GM19395 (cell line): ENCODE measurements at regions not wholly inside any gene's neighbourhood (a gene's known extent, or its start where the extent isn't known, plus 50 kb on each side); places are given as distances from the start of the nearest gene placed in this dataset.

Source experiments
- ATAC-seq: cut with Tn5 transposase; IDR thresholded peaks from one replicate; pipeline ENCODE4 v1.9.1; 2021; ENCODE audit warnings: mild to moderate bottlenecking, moderate library complexity; ENCODE audit not compliant: unreplicated experiment

- no peak for ATAC-seq
Measured at GRCh38 chr4:4641661-4642495, 100.0 kb upstream of the STX18 start.

- no peak for ATAC-seq
Measured at GRCh38 chr4:4641254-4641653, 99.4 kb upstream of the STX18 start.

- no peak for ATAC-seq
Measured at GRCh38 chr4:4640692-4641091, 98.8 kb upstream of the STX18 start.

GRCh38 chr4:4639370-4639769, 97.5 kb upstream of the STX18 start:
- ATAC-seq, result no peak

GRCh38 chr4:4637710-4638109, 95.9 kb upstream of the STX18 start:
- no peak for ATAC-seq

- ATAC-seq, result no peak
Measured at GRCh38 chr4:4633431-4633830, 91.6 kb upstream of the STX18 start.

- ATAC-seq, result peak; percentile 89
Measured at GRCh38 chr4:4631150-4631549, 89.3 kb upstream of the STX18 start.

GRCh38 chr4:4627906-4628305, 86.1 kb upstream of the STX18 start:
- no peak for ATAC-seq

- ATAC-seq, result no peak
Measured at GRCh38 chr4:4627111-4627510, 85.3 kb upstream of the STX18 start.

- ATAC-seq, result no peak
Measured at GRCh38 chr4:4625488-4625887, 83.6 kb upstream of the STX18 start.

- no peak for ATAC-seq
Measured at GRCh38 chr4:4624276-4624897, 82.5 kb upstream of the STX18 start.

GRCh38 chr4:4619821-4620220, 78.0 kb upstream of the STX18 start:
- ATAC-seq, result no peak

GRCh38 chr4:4618847-4619246, 77.0 kb upstream of the STX18 start:
- no peak for ATAC-seq

- ATAC-seq, result no peak
Measured at GRCh38 chr4:4614925-4615678, 73.3 kb upstream of the STX18 start.

GRCh38 chr4:4613641-4614286, 71.9 kb upstream of the STX18 start:
- ATAC-seq, result no peak

GRCh38 chr4:4613126-4613465, 71.2 kb upstream of the STX18 start:
- ATAC-seq, result no peak

GRCh38 chr4:4610672-4611071, 68.8 kb upstream of the STX18 start:
- no peak for ATAC-seq

- ATAC-seq, result no peak
Measured at GRCh38 chr4:4609622-4610334, 67.9 kb upstream of the STX18 start.

GRCh38 chr4:4608214-4608537, 66.3 kb upstream of the STX18 start:
- ATAC-seq, result no peak

GRCh38 chr4:4607336-4608213, 65.7 kb upstream of the STX18 start:
- no peak for ATAC-seq
